Fibroblast of lung (primary cell): ENCODE measurements at regions not wholly inside any gene's neighbourhood (a gene's known extent, or its start where the extent isn't known, plus 50 kb on each side); places are given as distances from the start of the nearest gene placed in this dataset.

Experiments used
- EZH2 ChIP-seq: IDR thresholded peaks from 2 replicates; pipeline ENCODE4 v1.5.1; 2012; ENCODE audit warnings: low read length, control low read depth, mild to moderate bottlenecking; ENCODE audit errors: missing control alignments
- TF ChIP-seq, protein P1 (sequence below), 2 donors: IDR thresholded peaks in 1 of 2; conservative IDR thresholded peaks in 1 of 2; 1 replicate in 1 of 2; 2 replicates in 1 of 2; pipeline ENCODE4 v1.5.1; 2011 to 2012; ENCODE audit warnings: low read length in 2 of 2, control low read depth in 1 of 2, inconsistent platforms in 1 of 2, low read depth in 1 of 2, mild to moderate bottlenecking in 1 of 2

GRCh38 chr4:20580907-20581306 lies 119.4 kb upstream of the PACRGL start:
- TF ChIP-seq, protein P1, sequence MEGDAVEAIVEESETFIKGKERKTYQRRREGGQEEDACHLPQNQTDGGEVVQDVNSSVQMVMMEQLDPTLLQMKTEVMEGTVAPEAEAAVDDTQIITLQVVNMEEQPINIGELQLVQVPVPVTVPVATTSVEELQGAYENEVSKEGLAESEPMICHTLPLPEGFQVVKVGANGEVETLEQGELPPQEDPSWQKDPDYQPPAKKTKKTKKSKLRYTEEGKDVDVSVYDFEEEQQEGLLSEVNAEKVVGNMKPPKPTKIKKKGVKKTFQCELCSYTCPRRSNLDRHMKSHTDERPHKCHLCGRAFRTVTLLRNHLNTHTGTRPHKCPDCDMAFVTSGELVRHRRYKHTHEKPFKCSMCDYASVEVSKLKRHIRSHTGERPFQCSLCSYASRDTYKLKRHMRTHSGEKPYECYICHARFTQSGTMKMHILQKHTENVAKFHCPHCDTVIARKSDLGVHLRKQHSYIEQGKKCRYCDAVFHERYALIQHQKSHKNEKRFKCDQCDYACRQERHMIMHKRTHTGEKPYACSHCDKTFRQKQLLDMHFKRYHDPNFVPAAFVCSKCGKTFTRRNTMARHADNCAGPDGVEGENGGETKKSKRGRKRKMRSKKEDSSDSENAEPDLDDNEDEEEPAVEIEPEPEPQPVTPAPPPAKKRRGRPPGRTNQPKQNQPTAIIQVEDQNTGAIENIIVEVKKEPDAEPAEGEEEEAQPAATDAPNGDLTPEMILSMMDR (conservative IDR thresholded peaks at IDR 0.05 in 1 of 2, IDR thresholded peaks at IDR 0.05 in 1 of 2; ENCODE audit: low read depth in 1 of 2, low read length in 2 of 2) = no peak
- TF ChIP-seq EZH2 = no peak
